ENCODE measurements at regions not wholly inside any gene's neighbourhood (a gene's known extent, or its start where the extent isn't known, plus 50 kb on each side); places are given as distances from the start of the nearest gene placed in this dataset.

DNA sequence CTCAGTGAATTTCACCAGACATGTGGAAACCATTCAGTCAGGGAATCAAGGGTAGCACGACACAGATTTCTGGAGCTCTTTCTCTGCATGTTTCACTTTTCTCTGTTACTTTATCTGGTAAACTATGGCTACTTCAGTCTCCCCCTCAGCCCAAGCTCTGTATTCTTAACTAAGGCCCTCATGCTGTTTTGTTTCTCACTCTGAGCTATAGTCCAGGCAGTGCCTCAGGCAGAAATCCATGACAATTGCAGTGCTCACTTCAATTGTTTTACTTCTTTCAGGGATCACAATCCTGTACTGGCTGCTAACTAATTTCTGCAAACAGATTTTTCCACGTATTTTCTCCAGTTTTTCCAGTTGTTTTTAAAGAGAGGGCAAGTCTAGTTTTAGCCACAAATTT, 1599.9 kb upstream of the LRRTM3 start:
- DNase-seq, result no peak

GRCh38 chr10:65328486-65328885, 1597.3 kb upstream of the LRRTM3 start:
- no peak for DNase-seq

DNA sequence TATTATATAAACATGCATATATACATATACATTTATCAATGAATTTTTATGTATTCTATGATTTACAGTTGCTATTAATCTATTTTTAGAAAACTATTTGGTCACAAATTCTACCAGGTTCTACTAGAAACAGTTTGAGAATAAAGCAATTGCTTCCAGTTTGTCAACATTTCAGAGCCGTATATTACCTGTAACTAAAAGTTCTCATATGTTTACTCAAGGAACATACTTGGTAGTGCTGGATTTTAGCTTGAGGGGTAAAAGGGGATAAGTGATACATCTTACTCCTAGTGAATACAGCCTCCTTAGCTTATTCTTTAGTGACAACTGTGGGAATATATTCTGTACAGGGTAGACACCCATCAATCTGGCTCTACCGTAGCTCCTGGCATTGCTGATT, 1590.5 kb upstream of the LRRTM3 start:
- DNase-seq, result no peak

- no peak for DNase-seq
Measured at GRCh38 chr10:65340340-65340739, 1585.5 kb upstream of the LRRTM3 start.

GRCh38 chr10:65341323-65341925, 1584.4 kb upstream of the LRRTM3 start:
- DNase-seq, result no peak

DNA sequence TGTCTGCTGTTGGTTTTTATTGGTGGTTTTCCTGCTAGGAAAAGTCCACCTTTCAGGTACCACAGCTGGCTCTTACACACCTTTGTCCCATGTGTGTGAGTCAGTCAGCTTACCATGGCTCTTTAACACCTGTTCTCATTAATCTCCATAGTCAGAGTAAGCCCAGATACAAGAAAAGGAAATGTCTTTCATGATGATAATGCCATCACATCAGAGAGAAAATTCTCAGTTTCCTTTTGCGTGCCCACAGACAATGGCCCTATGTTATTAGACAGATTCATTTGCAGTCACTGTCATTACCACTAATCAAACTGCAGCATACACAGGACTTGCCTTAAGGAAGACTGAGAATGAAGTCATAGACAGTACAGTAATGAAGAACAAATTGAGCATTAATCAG, 1583.6 kb upstream of the LRRTM3 start:
- DNase-seq, result no peak

- no peak for DNase-seq
Measured at GRCh38 chr10:65346466-65346865, 1579.4 kb upstream of the LRRTM3 start.

- no peak for DNase-seq
Measured at GRCh38 chr10:65348637-65349036, 1577.2 kb upstream of the LRRTM3 start.

DNA sequence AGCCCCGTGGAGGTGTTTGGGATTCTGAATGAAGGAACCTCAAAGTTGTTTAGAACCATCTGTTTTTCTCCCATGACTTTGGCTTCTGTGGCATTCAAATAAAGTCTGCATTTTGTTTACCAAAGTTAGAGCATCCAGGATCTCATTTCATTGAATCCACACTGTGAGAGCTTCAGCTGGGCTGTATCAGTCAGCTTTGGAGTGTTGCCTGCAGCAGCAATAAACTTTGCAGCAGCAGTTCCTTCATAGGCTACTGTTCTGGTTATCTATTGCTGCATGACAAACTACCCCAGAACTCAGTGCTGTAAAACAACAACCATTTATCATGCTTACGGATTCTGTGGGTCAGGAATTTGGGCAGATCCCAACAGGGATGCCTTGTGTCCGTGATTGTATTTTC, 1575.2 kb upstream of the LRRTM3 start:
- DNase-seq, result no peak

GRCh38 chr10:65355141-65355680, 1570.6 kb upstream of the LRRTM3 start:
- no peak for DNase-seq

- no peak for DNase-seq
Measured at GRCh38 chr10:65358565-65358964, 1567.3 kb upstream of the LRRTM3 start.

GRCh38 chr10:65360497-65360896, 1565.3 kb upstream of the LRRTM3 start:
- no peak for DNase-seq

DNA sequence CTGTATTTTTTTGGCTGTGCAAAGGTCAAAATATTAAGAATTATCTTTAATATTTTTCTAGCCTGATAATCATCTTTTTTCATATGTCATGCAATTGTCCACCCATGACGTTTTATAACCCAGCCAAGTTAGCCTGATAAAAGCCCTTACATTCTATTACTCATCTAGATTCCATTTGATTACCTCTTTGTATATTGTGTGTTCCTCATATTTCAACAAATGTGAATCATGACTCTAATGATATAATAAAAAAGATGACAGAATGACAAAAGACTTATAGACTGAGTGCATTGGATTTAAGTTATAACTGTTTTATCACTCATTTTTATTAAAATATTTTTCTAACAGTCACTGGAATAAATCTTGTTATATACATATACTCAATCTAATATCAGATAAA, 1560.0 kb upstream of the LRRTM3 start:
- no peak for DNase-seq

GRCh38 chr10:65367706-65368105, 1558.1 kb upstream of the LRRTM3 start:
- no peak for DNase-seq

GRCh38 chr10:65375528-65375927, 1550.3 kb upstream of the LRRTM3 start:
- DNase-seq, result no peak

DNA sequence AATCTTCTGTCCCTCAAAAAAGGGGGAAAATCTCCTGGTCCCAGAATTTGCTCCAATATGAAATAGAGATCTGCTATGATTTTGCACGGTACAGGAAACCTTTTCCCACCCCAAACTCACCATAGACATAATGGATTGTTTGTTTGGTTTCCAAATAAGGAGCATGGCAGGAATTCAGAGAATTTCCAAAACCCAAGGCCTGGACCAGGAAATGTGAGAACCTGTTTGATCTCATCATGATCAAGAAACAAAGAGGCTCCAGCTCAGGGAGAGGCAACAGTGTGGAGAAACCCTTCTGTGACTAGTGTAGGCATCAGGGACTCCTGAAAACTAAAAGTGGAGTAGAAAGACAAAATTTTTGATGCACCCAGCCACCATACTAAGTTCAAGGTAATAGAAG, 1548.1 kb upstream of the LRRTM3 start:
- DNase-seq, result no peak

DNA sequence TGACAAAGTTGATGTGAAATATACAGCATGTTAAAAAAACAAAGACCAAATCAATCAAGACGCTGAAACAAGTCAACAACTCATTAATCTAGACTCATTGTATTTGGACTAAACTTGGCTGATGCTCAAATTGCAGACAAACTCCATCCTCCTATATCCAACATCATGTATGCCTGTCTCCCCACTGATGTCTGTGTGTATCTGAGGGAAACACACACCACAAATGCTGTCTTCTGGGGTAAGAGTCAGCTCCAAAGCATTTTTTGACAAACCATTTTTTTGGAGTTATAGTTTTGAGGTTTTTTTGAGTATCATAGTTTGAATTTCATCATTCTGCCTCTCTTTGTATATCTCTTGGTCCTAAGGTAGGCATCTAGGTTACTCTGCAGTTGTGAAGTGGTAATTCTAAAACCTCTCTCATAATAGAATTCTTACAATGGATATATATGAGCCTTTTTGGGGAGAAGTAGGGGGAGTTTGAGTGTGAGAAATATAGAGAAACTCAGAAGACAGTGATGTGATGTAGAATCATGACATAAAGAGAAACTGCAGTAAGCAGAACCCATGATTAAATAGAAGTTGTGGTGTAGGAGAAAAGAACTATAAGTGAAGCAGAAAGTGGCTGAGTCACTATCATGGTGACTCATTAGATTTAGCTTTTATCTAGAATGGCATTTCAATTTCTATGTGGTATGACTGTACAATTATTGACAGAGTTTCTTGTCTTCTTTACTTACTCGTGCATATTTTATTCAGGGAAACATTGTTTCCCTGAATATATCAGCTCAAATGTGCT, 1531.1 kb upstream of the LRRTM3 start:
- no peak for DNase-seq

DNA sequence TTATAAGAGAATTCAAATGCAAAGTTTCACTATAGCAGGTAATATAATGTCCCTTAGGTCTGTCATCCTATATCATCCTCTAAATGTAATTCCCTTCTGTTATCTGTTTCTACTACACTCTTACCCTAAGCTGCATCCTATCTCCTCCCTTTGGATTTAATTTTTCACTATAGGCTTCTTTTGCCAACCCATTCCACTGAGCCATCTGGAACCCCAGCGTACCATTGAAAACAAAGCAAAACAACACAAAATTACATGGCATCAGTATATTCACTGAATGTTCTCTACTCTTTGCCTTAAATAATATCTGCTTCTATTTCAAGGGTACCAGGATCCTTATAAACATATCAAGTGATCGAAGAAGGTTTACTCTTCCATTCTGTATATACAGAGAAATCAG, 1530.2 kb upstream of the LRRTM3 start:
- DNase-seq, result no peak

DNA sequence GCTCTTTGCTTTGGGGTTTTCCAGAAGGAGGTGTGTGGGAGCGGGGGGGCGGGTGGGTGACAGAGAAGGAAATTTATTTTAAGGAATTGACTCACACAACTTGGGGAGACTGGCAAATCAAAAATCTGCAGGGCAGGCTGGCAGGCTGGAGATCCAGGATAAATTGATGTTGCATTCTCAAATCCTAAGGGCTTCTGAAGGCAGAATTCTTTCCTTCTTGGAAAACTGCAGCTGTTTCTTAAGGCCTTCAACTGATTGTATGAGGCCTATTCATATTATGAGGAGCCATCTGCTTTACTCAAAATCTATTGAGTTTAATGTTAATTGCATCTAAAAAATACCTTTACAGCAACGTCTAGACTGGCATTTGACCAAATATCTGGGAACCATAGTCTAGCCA, 1528.8 kb upstream of the LRRTM3 start:
- no peak for DNase-seq

GRCh38 chr10:65408401-65408800, 1517.4 kb upstream of the LRRTM3 start:
- no peak for DNase-seq

- DNase-seq, result no peak
Measured at GRCh38 chr10:65413001-65413400, 1512.8 kb upstream of the LRRTM3 start.

DNA sequence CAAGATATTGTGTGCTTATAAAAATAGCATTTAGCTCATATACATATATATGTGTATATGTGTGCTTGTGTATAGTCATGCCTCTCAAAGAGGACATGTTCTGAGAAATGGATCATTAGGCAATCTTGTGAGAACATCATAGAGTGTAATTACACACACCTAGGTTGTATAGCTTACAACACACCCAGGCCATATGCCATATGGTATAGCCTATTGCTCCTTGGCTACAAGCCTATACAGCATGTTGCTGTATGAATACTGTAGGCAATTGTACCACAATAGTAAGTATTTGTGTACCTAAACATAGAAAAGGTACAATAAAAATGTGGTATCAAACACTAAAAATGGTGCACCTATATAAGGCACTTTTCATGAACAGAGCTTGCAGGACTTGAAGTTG, 1510.5 kb upstream of the LRRTM3 start:
- no peak for DNase-seq

GRCh38 chr10:65416094-65416493, 1509.7 kb upstream of the LRRTM3 start:
- DNase-seq, result no peak

GRCh38 chr10:65419629-65420028, 1506.2 kb upstream of the LRRTM3 start:
- no peak for DNase-seq

DNA sequence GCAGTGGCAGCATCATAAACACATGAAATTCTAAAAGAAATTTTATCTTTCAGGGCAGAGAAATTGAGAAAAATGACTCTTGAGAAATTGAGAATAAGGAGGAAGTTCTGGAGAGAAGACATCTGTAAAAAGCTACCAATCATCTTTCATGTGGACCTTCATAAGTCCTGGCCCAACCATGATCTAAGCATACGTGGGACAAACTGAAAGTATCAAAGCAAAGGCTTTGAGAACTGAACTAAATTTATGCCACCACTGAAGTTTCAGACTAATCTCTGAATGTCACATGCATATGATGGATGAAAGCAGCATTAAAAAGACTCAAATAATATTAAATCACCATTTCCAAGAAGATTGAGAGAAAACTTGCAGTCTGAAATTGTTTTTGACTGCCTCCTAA, 1502.8 kb upstream of the LRRTM3 start:
- no peak for DNase-seq

All from NCI-H226 (cell line).